Panc1 (cell line): ENCODE measurements at regions not wholly inside any gene's neighbourhood (a gene's known extent, or its start where the extent isn't known, plus 50 kb on each side); places are given as distances from the start of the nearest gene placed in this dataset.

Source experiments
- POLR2AphosphoS5 ChIP-seq: IDR thresholded peaks from 2 replicates; pipeline ENCODE4 v1.6.1; 2012; ENCODE audit warnings: mild to moderate bottlenecking, low read depth, low read length, moderate library complexity
- TF ChIP-seq, protein P1 (sequence below): fragments of 450-650 bp; IDR thresholded peaks from 2 replicates; pipeline ENCODE4 v1.5.1; 2017; ENCODE audit warnings: mild to moderate bottlenecking

GRCh38 chr5:57012511-57012910 is 60.6 kb upstream of the MIER3 start:
- TF ChIP-seq, protein P1, sequence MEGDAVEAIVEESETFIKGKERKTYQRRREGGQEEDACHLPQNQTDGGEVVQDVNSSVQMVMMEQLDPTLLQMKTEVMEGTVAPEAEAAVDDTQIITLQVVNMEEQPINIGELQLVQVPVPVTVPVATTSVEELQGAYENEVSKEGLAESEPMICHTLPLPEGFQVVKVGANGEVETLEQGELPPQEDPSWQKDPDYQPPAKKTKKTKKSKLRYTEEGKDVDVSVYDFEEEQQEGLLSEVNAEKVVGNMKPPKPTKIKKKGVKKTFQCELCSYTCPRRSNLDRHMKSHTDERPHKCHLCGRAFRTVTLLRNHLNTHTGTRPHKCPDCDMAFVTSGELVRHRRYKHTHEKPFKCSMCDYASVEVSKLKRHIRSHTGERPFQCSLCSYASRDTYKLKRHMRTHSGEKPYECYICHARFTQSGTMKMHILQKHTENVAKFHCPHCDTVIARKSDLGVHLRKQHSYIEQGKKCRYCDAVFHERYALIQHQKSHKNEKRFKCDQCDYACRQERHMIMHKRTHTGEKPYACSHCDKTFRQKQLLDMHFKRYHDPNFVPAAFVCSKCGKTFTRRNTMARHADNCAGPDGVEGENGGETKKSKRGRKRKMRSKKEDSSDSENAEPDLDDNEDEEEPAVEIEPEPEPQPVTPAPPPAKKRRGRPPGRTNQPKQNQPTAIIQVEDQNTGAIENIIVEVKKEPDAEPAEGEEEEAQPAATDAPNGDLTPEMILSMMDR, result no peak
- TF ChIP-seq POLR2AphosphoS5, result no peak
